Esophagus muscularis mucosa (tissue), 4 donors: ENCODE measurements at regions not wholly inside any gene's neighbourhood (a gene's known extent, or its start where the extent isn't known, plus 50 kb on each side); places are given as distances from the start of the nearest gene placed in this dataset.
"Not testable (repeated sequence)": the region's sequence is repeated elsewhere in the genome, so short reads cannot be mapped to it uniquely, and the experiment has no call there.

Experiments used
- DNase-seq: peaks from one replicate; pipeline ENCODE4 v3.0.0-alpha.2; 2017; ENCODE audit errors: extremely low spot score
- H3K27ac ChIP-seq, 4 donors: fragments of 200-600 bp; sonication (generic); replicated peaks in 1 of 4; 1 replicate in 3 of 4; 2 replicates in 1 of 4; pipeline ENCODE4 v1.5.1; 2016 to 2019; ENCODE audit warnings: mild to moderate bottlenecking in 1 of 4
- H3K27me3 ChIP-seq, 4 donors: fragments of 200-600 bp; sonication (generic); one replicate each; pipeline versions ENCODE4 v1.5.1 to v1.6.0; 2016 to 2019
- H3K36me3 ChIP-seq, 4 donors: fragments of 200-600 bp; sonication (generic); one replicate each; pipeline ENCODE4 v1.5.1; 2016 to 2019
- H3K4me1 ChIP-seq, 4 donors: fragments of 200-600 bp; sonication (generic); one replicate each; pipeline ENCODE4 v1.5.1; 2016 to 2019
- H3K4me3 ChIP-seq, 4 donors: fragments of 200-600 bp; sonication (generic); 1 replicate in 2 of 4; 2 replicates in 2 of 4; pipeline ENCODE4 v1.5.1; 2016 to 2019; ENCODE audit warnings: mild to moderate bottlenecking in 4 of 4, moderate library complexity in 1 of 4
- H3K9me3 ChIP-seq, 4 donors: fragments of 200-600 bp; sonication (generic); 1 replicate in 3 of 4; 2 replicates in 1 of 4; pipeline ENCODE4 v1.5.1; 2016 to 2019
- CTCF ChIP-seq, 3 experiments: fragments of 200-600 bp in 2 of 3; fragments of 450-650 bp in 1 of 3; sonication (generic) in 2 of 3; IDR thresholded peaks; one replicate each; pipeline ENCODE4 v1.5.1; 2017 to 2019; ENCODE audit warnings: antibody characterized with exemption in 3 of 3, mild to moderate bottlenecking in 2 of 3, moderate library complexity in 1 of 3
- EP300 ChIP-seq: sonication (generic); formaldehyde crosslinking; IDR thresholded peaks from one replicate; pipeline ENCODE4 v1.6.1; 2017; ENCODE audit warnings: antibody characterized with exemption
- POLR2A ChIP-seq: fragments of 450-650 bp; IDR thresholded peaks from one replicate; pipeline ENCODE4 v1.6.1; 2017; ENCODE audit warnings: antibody characterized with exemption, moderate library complexity, mild to moderate bottlenecking, low read depth
- POLR2AphosphoS5 ChIP-seq, 2 donors: sonication (generic); formaldehyde crosslinking; IDR thresholded peaks; one replicate each; pipeline ENCODE4 v1.6.1; 2017; ENCODE audit warnings: antibody characterized with exemption in 2 of 2
- WGBS: methylation state at CpG from one replicate; pipeline ENCODE4 v1.1.5; 2018; 5-methylcytosine and 5-hydroxymethylcytosine counted together
- intact Hi-C: fragments of 100-400 bp; cut with DNase I; formaldehyde crosslinking; loops from one replicate; pipeline ENCODE4 v1.15.1; 2023

GRCh38 chr4:186859420-186859819 is 135.8 kb upstream of the FAT1 start:
- 93% methylated on average over 1 of the region's 1 CpG for WGBS
- no peak overlapping the region for H3K4me3 ChIP-seq
- no peaks in the 10 kb centered on the region for H3K36me3 ChIP-seq
- H3K27ac ChIP-seq: no peak overlapping the region
- H3K27me3 ChIP-seq: no peaks in the 10 kb centered on the region
- DNase-seq: no peak
- TF ChIP-seq CTCF (IDR thresholded peaks at IDR 0.05) (no peak), EP300 (no peak), POLR2AphosphoS5 (IDR thresholded peaks at IDR 0.05) (no peak), POLR2A (no peak)
- no peaks in the 10 kb centered on the region for H3K4me1 ChIP-seq
- intact Hi-C loops: no loop called here
- H3K9me3 ChIP-seq: no peaks in the 10 kb centered on the region

GRCh38 chr4:186861317-186861716 is 137.7 kb upstream of the FAT1 start:
- intact Hi-C loops: no loop called here
- H3K27me3 ChIP-seq: no peaks in the 10 kb centered on the region
- H3K9me3 ChIP-seq: peaks cover 0 to 10% (median 0%) of the 10 kb centered on the region in 4 donors

DNA sequence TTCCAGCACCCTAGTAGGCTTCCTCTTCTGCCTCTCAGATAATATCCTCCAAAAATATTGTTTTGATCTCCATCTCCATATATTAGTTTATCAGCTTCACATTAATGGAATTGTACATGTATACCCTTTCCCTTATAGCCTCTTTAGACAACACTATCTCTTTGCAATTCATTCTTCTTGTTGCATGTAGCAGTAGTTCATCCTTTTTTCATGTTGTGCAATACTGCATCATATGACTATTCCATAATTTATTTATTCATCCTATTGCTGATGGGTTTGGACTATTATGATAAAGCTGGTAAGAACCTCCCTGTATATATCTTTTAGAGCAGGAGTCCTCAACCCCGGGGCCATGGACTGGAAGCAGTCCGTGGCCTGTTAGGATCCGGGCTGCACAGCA is 148.2 kb upstream of the FAT1 start:
- H3K4me3 ChIP-seq: no peak overlapping the region
- H3K36me3 ChIP-seq: no peaks in the 10 kb centered on the region
- H3K9me3 ChIP-seq: peaks cover 0 to 6% (median 0%) of the 10 kb centered on the region in 4 donors
- TF ChIP-seq EP300 (no peak), POLR2A (no peak), CTCF (IDR thresholded peaks at IDR 0.05) (no peak), POLR2AphosphoS5 (IDR thresholded peaks at IDR 0.05) (no peak)
- intact Hi-C loops: no loop called here
- DNase-seq: no peak
- no peaks in the 10 kb centered on the region for H3K4me1 ChIP-seq
- H3K27ac ChIP-seq: no peak overlapping the region
- 93% methylated on average over 3 of the region's 3 CpGs for WGBS
- H3K27me3 ChIP-seq: no peaks in the 10 kb centered on the region

More at GRCh38 chr4:186861317-186861716, 137.7 kb upstream of the FAT1 start:
- no peak for DNase-seq
- Histone ChIP-seq H3K4me1 (no peaks in the 10 kb centered on the region), H3K36me3 (no peaks in the 10 kb centered on the region), H3K4me3 (no peak overlapping the region), H3K27ac (no peak overlapping the region)
- no peak for TF ChIP-seq EP300
- TF ChIP-seq POLR2AphosphoS5 (IDR thresholded peaks at IDR 0.05): no peak
- no peak for TF ChIP-seq CTCF (IDR thresholded peaks at IDR 0.05)
- no peak for TF ChIP-seq POLR2A

GRCh38 chr4:186873095-186873494 is 149.4 kb upstream of the FAT1 start:
- H3K4me1 ChIP-seq, H3K4me3 ChIP-seq, DNase-seq, H3K27me3 ChIP-seq, H3K27ac ChIP-seq, H3K9me3 ChIP-seq, H3K36me3 ChIP-seq, intact Hi-C loops: not testable (repeated sequence)
- WGBS: 75% methylated on average over 1 of the region's 1 CpG

DNA sequence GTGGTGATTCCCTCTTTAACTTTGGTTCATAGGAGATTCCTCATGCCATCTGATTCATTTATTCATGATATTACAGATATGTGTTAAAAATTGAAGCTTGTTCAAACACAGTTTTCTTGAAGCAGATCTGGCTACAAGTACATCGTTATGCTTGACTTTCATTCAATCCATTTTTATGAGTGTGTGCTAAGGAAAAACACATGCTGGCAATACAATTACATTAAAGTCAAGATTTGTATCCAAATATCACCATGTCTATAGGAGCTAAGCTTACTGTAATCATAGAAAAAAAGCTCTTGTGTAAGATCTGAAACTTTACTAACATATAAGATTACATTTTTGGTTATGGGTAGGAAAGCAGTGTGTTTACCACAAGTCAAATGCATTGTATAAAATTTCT is 151.8 kb upstream of the FAT1 start:
- H3K27ac ChIP-seq: no peak overlapping the region
- no peak for DNase-seq
- H3K9me3 ChIP-seq: peaks cover 0 to 6% (median 0%) of the 10 kb centered on the region in 4 donors
- H3K4me1 ChIP-seq: no peaks in the 10 kb centered on the region
- no peaks in the 10 kb centered on the region for H3K27me3 ChIP-seq
- intact Hi-C loops: no loop called here
- no peak overlapping the region for H3K4me3 ChIP-seq
- TF ChIP-seq EP300 (no peak), CTCF (IDR thresholded peaks at IDR 0.05) (no peak), POLR2A (no peak), POLR2AphosphoS5 (IDR thresholded peaks at IDR 0.05) (no peak)
- WGBS: 60% methylated on average over 1 of the region's 1 CpG
- H3K36me3 ChIP-seq: no peaks in the 10 kb centered on the region
